GM18951 (cell line): ENCODE measurements at regions not wholly inside any gene's neighbourhood (a gene's known extent, or its start where the extent isn't known, plus 50 kb on each side); places are given as distances from the start of the nearest gene placed in this dataset.

Experiments
- POLR2A ChIP-seq: IDR thresholded peaks from 4 replicates; pipeline ENCODE4 v1.6.1; 2011; ENCODE audit warnings: mild to moderate bottlenecking; ENCODE audit not compliant: insufficient read length, insufficient read depth; ENCODE audit errors: extremely low read depth
- in situ Hi-C: fragments of 300-500 bp; cut with MboI; formaldehyde crosslinking; loops from one replicate; pipeline ENCODE4 v1.12.0; 2022; ENCODE audit warnings: low sequenced_read_pairs, mixed read lengths, inconsistent platforms; ENCODE audit not compliant: unreplicated experiment

DNA sequence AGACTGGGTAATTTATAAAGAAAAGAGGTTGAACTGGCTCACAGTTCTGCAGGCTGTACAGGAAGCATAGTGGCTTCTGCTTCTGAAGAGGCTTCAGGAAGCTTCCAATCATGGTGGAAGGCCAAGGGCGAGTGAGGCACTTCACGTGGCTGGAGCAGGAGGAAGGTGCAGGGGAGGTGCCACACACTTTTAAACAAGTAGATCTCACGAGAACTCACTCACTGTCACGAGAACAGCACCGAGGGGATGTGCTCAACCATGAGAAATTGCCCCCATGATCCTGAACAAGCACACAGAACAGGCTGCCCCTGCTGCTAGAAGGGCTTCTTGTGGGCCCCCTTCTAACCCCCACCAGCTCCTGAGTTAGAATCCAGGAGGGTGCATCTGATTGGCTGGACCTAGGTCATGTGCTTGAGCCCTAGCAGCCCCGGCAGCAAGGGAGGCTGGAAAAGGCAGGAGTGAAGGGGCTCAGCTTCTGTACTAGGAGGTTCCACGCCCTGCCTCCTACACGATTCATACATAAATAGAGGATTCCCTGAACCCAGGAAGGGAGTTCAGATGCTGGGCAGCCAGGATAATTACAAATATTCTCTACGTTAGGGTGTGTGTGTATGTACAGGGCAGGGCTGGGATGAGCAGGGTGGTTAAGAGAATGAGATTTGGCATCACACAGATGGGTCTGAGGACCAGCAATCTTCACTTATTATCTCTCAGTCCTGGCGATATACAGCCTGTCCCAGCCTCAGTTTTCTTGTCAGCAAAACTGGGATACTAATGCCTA is 72.8 kb upstream of the ATP5PO start:
- in situ Hi-C loops = no loop called here

DNA sequence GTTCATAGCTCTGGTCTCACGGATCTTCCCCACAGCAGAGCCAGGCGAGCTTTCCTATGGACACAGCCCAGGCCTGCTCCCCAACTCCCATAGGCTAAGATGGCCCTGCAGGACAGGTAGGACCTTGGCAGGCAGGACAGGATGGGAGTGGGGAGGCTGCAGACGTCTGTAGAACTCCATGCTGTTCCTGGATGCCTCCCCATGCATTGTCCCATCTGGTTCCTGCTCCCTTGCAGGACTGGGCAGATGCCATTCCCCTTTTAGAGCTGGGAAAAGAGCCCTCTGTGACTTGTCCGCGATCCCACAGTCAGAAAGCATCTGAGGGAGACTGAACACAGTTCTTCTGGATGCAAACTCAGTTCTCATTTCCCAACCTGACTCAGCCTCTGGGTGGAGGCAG is 71.9 kb upstream of the ATP5PO start:
- TF ChIP-seq POLR2A = no peak
- in situ Hi-C loops = no loop called here

More for the DNA sequence above, 72.8 kb upstream of the ATP5PO start:
- no peak for TF ChIP-seq POLR2A

DNA sequence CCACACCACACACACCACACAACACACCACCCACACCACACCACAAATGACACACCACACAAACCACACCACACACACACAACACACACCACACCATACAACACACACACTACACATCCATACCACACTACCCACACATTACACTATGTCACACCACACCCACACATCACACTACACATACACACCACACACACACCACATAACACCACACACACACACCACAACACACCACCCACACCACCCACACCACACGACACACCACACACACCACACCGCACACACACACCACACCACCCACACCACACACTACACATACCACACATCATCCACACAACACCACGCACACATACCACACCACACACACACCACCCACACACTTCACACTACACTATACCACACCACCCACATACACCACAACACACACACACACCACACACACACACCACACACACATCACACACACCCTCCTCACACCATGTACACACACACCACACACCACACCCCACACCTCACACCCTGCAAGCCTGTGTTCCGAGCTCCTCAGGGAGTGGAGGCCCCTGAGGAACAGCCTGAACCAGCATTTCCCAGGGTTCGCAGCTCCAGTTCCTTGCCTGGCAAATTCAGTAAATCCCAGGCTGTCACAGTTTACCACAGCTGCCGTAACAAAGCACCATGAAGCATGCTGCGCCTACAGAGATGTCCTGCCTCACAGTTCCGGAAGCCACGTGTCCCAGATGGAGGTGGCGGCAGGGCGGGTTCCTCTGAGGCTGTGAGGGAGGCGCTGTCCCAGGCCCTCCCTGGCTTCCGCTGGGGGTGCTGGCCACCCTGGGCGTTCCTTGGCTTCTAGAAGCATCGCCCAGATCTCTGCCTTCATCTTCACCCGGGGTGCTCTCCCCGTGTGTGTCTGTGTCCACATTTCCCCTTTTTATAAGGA is 69.8 kb upstream of the ATP5PO start:
- in situ Hi-C loops = no loop called here
- TF ChIP-seq POLR2A = no peak

DNA sequence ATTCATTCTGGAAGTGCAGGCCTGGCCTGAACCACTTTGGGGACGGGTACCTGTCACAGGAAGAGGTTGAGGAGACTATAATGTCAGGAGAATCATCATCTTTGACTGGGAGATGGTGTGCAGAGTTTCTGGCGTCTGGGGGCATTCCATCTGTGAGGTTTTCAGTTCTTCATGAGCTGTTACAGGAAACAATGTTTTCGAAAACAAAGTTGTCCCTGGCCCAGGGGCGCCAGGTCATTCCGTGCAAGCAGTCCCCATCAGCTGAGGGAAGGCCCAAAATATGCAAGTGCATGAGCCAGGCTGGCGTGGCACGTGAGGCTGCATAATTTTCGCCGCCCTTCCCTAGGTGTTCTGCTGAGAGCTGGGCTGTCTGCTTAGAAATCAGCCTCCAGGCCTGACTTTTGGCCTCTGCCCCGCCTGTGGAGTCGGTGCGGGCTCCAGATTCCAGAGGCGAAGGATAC is 68.4 kb upstream of the ATP5PO start:
- in situ Hi-C loops = no loop called here
- TF ChIP-seq POLR2A = no peak

DNA sequence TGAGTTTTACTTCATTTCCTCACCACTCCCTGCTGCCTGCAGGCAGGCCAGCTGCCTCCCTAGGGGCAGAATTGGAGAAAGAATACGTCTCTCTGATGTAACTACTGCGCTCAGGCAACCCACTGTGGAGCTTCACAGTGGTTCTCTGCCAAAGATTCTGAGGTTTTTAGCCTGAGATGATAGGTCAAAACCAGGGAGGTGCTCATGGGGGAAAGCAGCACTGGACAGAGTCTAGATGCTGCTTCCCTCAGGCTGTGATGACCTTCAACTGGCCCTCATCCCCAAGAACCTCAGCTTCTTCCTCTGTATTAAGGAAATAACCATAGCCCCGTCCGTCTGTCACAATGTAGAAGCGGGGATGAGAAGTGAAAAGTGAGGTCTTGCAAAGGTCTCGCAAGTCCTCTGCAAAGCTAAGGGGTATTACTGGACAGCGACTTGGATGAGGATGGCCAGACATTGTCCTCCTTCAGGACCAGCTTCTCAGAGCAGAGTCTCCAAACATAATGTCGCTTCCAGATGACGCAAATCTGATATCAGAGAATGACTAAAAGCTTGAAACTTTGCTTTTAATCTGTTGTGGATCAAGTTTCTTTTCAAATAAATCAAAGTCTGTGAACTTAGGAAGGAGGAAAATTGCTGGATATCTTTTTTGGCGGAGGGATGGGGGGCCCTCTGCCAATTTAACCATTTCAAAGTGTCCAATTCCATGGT is 65.9 kb upstream of the ATP5PO start:
- in situ Hi-C loops = no loop called here
- no peak for TF ChIP-seq POLR2A

DNA sequence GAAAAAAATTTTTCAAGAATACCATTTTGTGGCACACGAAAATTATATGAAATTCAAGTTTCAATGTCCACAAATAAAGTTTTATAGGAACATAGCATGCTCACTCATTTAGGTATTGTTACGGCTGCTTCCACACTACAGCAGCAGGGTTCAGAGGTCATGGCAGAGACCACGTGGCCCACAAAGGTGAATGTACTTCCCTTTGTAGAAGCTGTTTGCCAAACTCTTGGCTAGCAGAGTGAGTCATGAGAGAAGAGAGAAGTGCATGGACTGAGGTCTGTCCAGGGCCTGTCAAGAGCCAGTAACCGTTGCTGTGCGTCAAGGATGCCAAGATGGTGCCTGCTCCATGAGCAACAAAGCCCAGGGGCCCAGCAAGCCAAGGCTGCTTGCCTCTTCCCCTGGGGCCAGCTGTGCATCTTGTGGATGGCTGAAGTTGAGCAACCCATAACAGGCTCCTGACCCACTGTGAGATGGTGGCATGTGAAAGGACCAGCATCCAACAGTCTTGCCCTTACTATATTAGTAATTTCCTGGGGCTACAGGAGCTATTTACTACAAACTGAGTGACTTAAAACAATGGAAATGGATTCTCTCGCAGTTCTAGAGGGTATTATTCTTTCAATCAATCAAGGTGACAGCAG is 64.8 kb upstream of the ATP5PO start:
- in situ Hi-C loops = no loop called here
- TF ChIP-seq POLR2A = no peak

DNA sequence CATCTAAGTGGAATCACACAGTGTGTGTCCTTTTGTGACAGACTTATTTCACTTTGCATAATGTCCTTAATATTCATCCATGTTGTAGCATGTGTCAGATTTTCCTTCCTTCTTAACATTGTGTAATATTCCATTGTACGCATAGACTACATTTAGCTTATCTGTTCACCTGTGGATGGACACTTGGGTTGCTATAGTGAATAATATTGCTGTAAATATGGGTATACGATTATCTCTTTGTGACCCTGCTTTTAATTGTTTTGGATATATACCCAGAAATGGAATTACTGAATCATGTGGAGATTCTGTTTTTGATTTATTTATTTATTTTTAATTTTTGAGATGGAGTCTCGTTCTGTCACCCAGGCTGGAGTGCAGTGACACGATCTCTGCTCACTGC is 63.0 kb upstream of the ATP5PO start:
- in situ Hi-C loops = no loop called here
- TF ChIP-seq POLR2A = no peak

DNA sequence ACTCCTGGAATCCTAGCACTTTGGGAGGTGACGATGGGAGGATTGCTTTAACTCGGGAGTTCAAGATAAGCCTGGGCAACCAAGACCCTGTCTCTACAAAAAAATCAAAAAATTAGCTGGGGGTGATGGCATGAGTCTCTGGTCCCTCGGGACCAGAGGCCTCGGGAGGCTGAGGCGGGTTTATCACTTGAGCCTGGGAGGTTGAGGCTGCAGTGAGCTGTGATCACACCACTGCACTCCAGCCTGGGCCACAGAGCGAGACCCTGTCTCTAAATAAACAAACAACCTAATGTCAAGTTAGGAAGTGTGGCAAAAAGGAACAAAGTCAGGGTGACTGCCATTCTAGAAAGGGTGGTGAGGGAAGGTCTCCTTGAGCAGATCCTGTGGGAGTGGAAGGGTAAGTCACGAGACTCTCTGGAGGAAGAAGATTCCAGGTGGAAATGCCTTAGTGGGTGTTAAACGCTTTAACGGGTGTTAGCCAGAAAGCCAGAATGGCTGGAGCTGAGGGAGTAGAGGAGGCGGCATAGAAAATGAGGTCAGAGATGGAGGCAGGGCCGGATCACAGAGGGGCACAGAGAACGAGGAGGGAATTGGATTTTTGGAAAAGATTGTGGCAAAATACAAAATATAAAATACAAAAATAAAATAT is 62.2 kb upstream of the ATP5PO start:
- in situ Hi-C loops = no loop called here
- no peak for TF ChIP-seq POLR2A

DNA sequence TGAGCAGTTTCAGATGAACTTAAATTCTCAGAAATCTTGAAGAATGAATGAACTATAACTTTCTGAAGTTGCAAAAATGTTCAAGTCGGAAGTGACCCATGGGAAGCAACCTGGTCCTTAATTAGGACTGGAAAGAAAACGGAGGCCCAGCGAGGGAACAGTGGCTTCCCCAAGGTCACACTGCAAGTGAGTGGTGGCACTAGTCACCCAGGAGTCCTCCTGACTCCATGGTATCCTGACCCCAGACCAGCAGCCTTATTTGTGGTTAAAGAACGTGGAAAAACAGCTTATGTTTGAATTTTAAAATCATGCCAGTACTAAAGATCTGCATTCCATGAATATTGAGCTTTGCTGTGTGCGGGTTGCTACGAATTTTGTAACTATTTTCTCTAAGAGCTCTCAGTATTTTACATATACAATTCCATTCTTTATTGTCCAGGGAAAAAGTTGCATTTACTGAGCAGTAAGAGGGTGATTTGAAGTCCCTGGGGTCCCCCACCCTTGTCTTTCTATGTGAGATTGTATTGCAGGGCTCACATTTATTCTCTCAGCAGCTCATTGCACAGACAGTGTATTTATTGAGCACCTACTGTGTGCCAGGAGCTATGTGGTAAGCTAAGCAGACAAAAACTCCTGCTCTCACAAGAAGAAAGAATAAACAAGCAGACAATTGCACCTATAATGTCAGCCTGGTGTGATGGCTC is 61.6 kb upstream of the ATP5PO start:
- in situ Hi-C loops = no loop called here
- no peak for TF ChIP-seq POLR2A

DNA sequence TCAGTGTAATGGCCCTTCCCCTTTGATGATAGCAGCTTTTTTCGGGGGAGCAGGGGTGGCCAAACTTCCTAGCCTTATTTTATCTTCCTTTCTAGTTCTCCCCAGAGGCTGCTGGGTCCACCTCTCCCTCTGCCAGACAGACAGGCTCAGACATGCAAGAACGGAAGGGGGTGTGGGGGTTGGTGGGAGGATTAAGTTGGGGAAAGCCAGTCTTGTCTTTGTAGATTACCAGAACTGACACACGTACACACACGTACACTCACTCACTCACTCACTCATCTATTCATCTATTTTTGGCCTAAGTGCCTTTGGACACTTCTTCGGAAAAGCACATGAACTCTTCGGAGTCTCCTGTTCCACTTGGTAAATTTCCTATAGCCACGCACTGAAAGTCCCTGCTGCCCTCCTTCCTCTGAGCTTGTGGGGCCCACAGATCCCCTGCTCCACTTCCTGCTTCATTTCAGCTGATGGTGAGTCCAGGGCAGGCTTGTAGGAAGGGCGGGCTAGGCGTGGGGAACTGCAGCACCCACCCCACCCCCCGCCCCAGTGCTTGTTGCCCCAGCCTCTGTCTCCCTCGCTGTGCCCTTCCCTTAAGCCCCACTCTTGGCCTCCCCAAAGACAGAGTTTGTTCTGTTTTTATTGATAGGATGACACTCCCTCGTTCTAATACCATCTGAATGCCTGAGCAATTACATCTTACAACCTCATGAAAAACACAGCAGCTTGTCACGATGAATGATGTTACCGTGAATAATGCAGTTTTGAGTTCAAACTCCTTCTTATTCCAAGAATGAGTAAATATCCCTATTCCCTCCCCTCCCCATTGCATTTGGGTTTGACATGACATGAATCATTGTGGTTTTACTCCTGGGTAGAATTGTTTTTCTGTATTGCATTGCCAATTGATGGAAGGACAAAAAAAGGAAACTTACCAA is 60.7 kb upstream of the ATP5PO start:
- TF ChIP-seq POLR2A = peak; percentile 42
- in situ Hi-C loops = no loop called here
